GM23248 (cell line): ENCODE measurements at regions not wholly inside any gene's neighbourhood (a gene's known extent, or its start where the extent isn't known, plus 50 kb on each side); places are given as distances from the start of the nearest gene placed in this dataset.

Source experiments
- DNase-seq: peaks from one replicate; pipeline ENCODE4 v3.0.0-alpha.2; 2015
- H2AFZ ChIP-seq: fragments of 200-600 bp; sonication (generic); 2 replicates; pipeline ENCODE4 v1.6.1; 2016; ENCODE audit warnings: antibody characterized with exemption
- H3F3A ChIP-seq: fragments of 200-600 bp; sonication (generic); 2 replicates; pipeline ENCODE4 v1.6.1; 2016; ENCODE audit warnings: mild to moderate bottlenecking, antibody characterized with exemption, mixed run types; ENCODE audit not compliant: insufficient read depth
- H3K27ac ChIP-seq: fragments of 200-600 bp; sonication (generic); 2 replicates; pipeline ENCODE4 v1.5.1; 2016; ENCODE audit warnings: mild to moderate bottlenecking
- H3K27me3 ChIP-seq: fragments of 200-600 bp; sonication (generic); replicated peaks from 2 replicates; pipeline ENCODE4 v1.6.1; 2016; ENCODE audit warnings: mild to moderate bottlenecking; ENCODE audit not compliant: insufficient read depth
- H3K36me3 ChIP-seq: fragments of 200-600 bp; sonication (generic); 2 replicates; pipeline ENCODE4 v1.6.1; 2016; ENCODE audit warnings: low read depth, mild to moderate bottlenecking
- H3K4me1 ChIP-seq: fragments of 200-600 bp; sonication (generic); 2 replicates; pipeline ENCODE4 v1.6.1; 2016; ENCODE audit warnings: mild to moderate bottlenecking; ENCODE audit not compliant: insufficient read depth
- H3K4me2 ChIP-seq: fragments of 200-600 bp; sonication (generic); one replicate; pipeline ENCODE4 v1.6.1; 2016; ENCODE audit warnings: mild to moderate bottlenecking; ENCODE audit not compliant: unreplicated experiment
- H3K4me3 ChIP-seq: fragments of 200-600 bp; sonication (generic); 2 replicates; pipeline ENCODE4 v1.5.1; 2016; ENCODE audit warnings: mild to moderate bottlenecking
- H3K79me2 ChIP-seq: fragments of 200-600 bp; sonication (generic); 2 replicates; pipeline ENCODE4 v1.6.1; 2016; ENCODE audit warnings: mild to moderate bottlenecking; ENCODE audit not compliant: insufficient read depth
- H3K9ac ChIP-seq: fragments of 200-600 bp; sonication (generic); 2 replicates; pipeline ENCODE4 v1.6.1; 2016; ENCODE audit warnings: mild to moderate bottlenecking
- H3K9me2 ChIP-seq: fragments of 200-600 bp; sonication (generic); 2 replicates; pipeline ENCODE4 v1.6.1; 2016; ENCODE audit warnings: mixed run types, mild to moderate bottlenecking, moderate library complexity; ENCODE audit not compliant: insufficient read depth
- H3K9me3 ChIP-seq: fragments of 200-600 bp; sonication (generic); one replicate; pipeline ENCODE4 v1.6.1; 2017; ENCODE audit warnings: low read depth
- H4K20me1 ChIP-seq: fragments of 200-600 bp; sonication (generic); 2 replicates; pipeline ENCODE4 v1.6.0; 2016; ENCODE audit not compliant: insufficient read depth
- EZH2 ChIP-seq: fragments of 200-600 bp; sonication (generic); IDR thresholded peaks from 2 replicates; pipeline ENCODE4 v1.6.1; 2018; ENCODE audit warnings: antibody characterized with exemption, mild to moderate bottlenecking; ENCODE audit not compliant: insufficient read depth, poor library complexity, severe bottlenecking
- EZH2phosphoT487 ChIP-seq: fragments of 200-600 bp; sonication (generic); IDR thresholded peaks from 2 replicates; pipeline ENCODE4 v1.6.1; 2018; ENCODE audit warnings: antibody characterized with exemption, moderate library complexity, mild to moderate bottlenecking, low read depth; ENCODE audit not compliant: insufficient read depth
- WGBS, 2 experiments: methylation state at CpG; one replicate each; pipeline ENCODE4 v1.1.6; 2015 to 2017; ENCODE audit warnings: low lambda C conversion rate in 2 of 2, low coverage in 1 of 2; ENCODE audit errors: missing lambda C conversion rate in 2 of 2; 5-methylcytosine and 5-hydroxymethylcytosine counted together
- in situ Hi-C: fragments of 300-500 bp; cut with MboI; formaldehyde crosslinking; loops from 2 replicates; pipeline ENCODE4 v1.15.0; 2020

GRCh38 chr12:118813778-118814357 is 167.5 kb upstream of the SRRM4 start:
- H3K9me2 ChIP-seq, result no peaks in the 10 kb centered on the region
- H3K4me3 ChIP-seq, result no peak overlapping the region
- TF ChIP-seq EZH2 (no peak), EZH2phosphoT487 (no peak)
- H4K20me1 ChIP-seq, result no peaks in the 10 kb centered on the region
- no peaks in the 10 kb centered on the region for H3K36me3 ChIP-seq
- H3K27me3 ChIP-seq, result no peaks in the 10 kb centered on the region
- H3K4me1 ChIP-seq, result no peaks in the 10 kb centered on the region
- WGBS, 2 experiments, result 8 to 13% methylated on average over 6 of the region's 6 CpGs
- no peak overlapping the region for H3K9ac ChIP-seq
- no peak overlapping the region for H3K27ac ChIP-seq
- DNase-seq, result no peak
- no peak overlapping the region for H3K4me2 ChIP-seq
- no peaks in the 10 kb centered on the region for H3K9me3 ChIP-seq
- in situ Hi-C loops, result no loop called here
- H2AFZ ChIP-seq, result no peak overlapping the region
- no peaks in the 10 kb centered on the region for H3F3A ChIP-seq
- H3K79me2 ChIP-seq, result no peaks in the 10 kb centered on the region

GRCh38 chr12:118816296-118816695 is 165.0 kb upstream of the SRRM4 start:
- Histone ChIP-seq H3K79me2 (no peaks in the 10 kb centered on the region), H3K27me3 (no peaks in the 10 kb centered on the region), H3K4me1 (no peaks in the 10 kb centered on the region), H3K27ac (no peak overlapping the region), H3K9me2 (no peaks in the 10 kb centered on the region), H4K20me1 (no peaks in the 10 kb centered on the region), H3K4me3 (no peak overlapping the region), H3F3A (no peaks in the 10 kb centered on the region), H2AFZ (no peak overlapping the region), H3K4me2 (no peak overlapping the region), H3K36me3 (no peaks in the 10 kb centered on the region), H3K9ac (no peak overlapping the region), H3K9me3 (no peaks in the 10 kb centered on the region)
- WGBS, 2 experiments, result 6 to 15% methylated on average over 3 of the region's 3 CpGs
- DNase-seq, result no peak
- in situ Hi-C loops, result no loop called here
- TF ChIP-seq EZH2phosphoT487, result no peak
- TF ChIP-seq EZH2, result no peak

GRCh38 chr12:118821386-118821925 is 159.9 kb upstream of the SRRM4 start:
- TF ChIP-seq EZH2phosphoT487 (no peak), EZH2 (no peak)
- WGBS, 2 experiments, result 30 to 39% methylated on average over 5 of the region's 5 CpGs
- H3K9me3 ChIP-seq, result no peaks in the 10 kb centered on the region
- no peaks in the 10 kb centered on the region for H3K79me2 ChIP-seq
- no peak overlapping the region for H2AFZ ChIP-seq
- in situ Hi-C loops, result no loop called here
- no peaks in the 10 kb centered on the region for H4K20me1 ChIP-seq
- no peak for DNase-seq
- H3K27ac ChIP-seq, result no peak overlapping the region
- no peaks in the 10 kb centered on the region for H3K36me3 ChIP-seq
- H3K27me3 ChIP-seq, result no peaks in the 10 kb centered on the region
- H3K9ac ChIP-seq, result no peak overlapping the region
- no peaks in the 10 kb centered on the region for H3K4me1 ChIP-seq
- H3F3A ChIP-seq, result no peaks in the 10 kb centered on the region
- no peak overlapping the region for H3K4me2 ChIP-seq
- H3K9me2 ChIP-seq, result no peaks in the 10 kb centered on the region
- no peak overlapping the region for H3K4me3 ChIP-seq

- no peak overlapping the region for H3K9ac ChIP-seq
- no peak overlapping the region for H3K4me3 ChIP-seq
- WGBS, 2 experiments, result 29 to 31% methylated on average over 3 of the region's 3 CpGs
- H3K27me3 ChIP-seq, result no peaks in the 10 kb centered on the region
- in situ Hi-C loops, result no loop called here
- H3K4me1 ChIP-seq, result no peaks in the 10 kb centered on the region
- TF ChIP-seq EZH2 (no peak), EZH2phosphoT487 (no peak)
- no peaks in the 10 kb centered on the region for H3K9me3 ChIP-seq
- H3F3A ChIP-seq, result no peaks in the 10 kb centered on the region
- no peaks in the 10 kb centered on the region for H3K36me3 ChIP-seq
- no peak overlapping the region for H3K27ac ChIP-seq
- no peaks in the 10 kb centered on the region for H3K9me2 ChIP-seq
- DNase-seq, result no peak
- H3K4me2 ChIP-seq, result no peak overlapping the region
- no peaks in the 10 kb centered on the region for H3K79me2 ChIP-seq
- no peaks in the 10 kb centered on the region for H4K20me1 ChIP-seq
- no peak overlapping the region for H2AFZ ChIP-seq
These were observed 158.8 kb upstream of the SRRM4 start for GRCh38 chr12:118822512-118822911.

GRCh38 chr12:118827047-118827446 is 154.3 kb upstream of the SRRM4 start:
- TF ChIP-seq EZH2 (no peak), EZH2phosphoT487 (no peak)
- no peak overlapping the region for H3K4me2 ChIP-seq
- no peak for DNase-seq
- H3K4me1 ChIP-seq, result no peaks in the 10 kb centered on the region
- H3K9ac ChIP-seq, result no peak overlapping the region
- H3K36me3 ChIP-seq, result no peaks in the 10 kb centered on the region
- H4K20me1 ChIP-seq, result no peaks in the 10 kb centered on the region
- no peak overlapping the region for H2AFZ ChIP-seq
- WGBS, 2 experiments, result 0 to 14% methylated on average over 1 of the region's 1 CpG
- no peak overlapping the region for H3K4me3 ChIP-seq
- H3F3A ChIP-seq, result no peaks in the 10 kb centered on the region
- H3K79me2 ChIP-seq, result no peaks in the 10 kb centered on the region
- H3K27me3 ChIP-seq, result no peaks in the 10 kb centered on the region
- no peaks in the 10 kb centered on the region for H3K9me2 ChIP-seq
- no peak overlapping the region for H3K27ac ChIP-seq
- no peaks in the 10 kb centered on the region for H3K9me3 ChIP-seq
- in situ Hi-C loops, result no loop called here
